H9 (cell line): ENCODE measurements at regions not wholly inside any gene's neighbourhood (a gene's known extent, or its start where the extent isn't known, plus 50 kb on each side); places are given as distances from the start of the nearest gene placed in this dataset.

Experiments
- DNase-seq: peaks from one replicate; pipeline ENCODE4 v3.0.0-alpha.2; 2017
- H2AFZ ChIP-seq: one replicate; pipeline ENCODE4 v1.6.1; 2013; ENCODE audit warnings: mild to moderate bottlenecking, low read length, control low read depth, moderate library complexity
- H2AK5ac ChIP-seq: 2 replicates; pipeline ENCODE4 v1.6.1; 2013; ENCODE audit warnings: low read length, control low read depth, mixed read lengths; ENCODE audit not compliant: insufficient read length
- H2BK120ac ChIP-seq: one replicate; pipeline ENCODE4 v1.6.1; 2013; ENCODE audit warnings: low read depth, mild to moderate bottlenecking, low read length, control low read depth, inconsistent platforms; ENCODE audit not compliant: poor library complexity, severe bottlenecking
- H2BK12ac ChIP-seq: 2 replicates; pipeline ENCODE4 v1.6.1; 2013; ENCODE audit warnings: low read length, control low read depth, mixed read lengths, low read depth; ENCODE audit not compliant: insufficient read length
- H2BK15ac ChIP-seq: 2 replicates; pipeline ENCODE4 v1.6.1; 2013; ENCODE audit warnings: low read depth, low read length, control low read depth
- H2BK20ac ChIP-seq: one replicate; pipeline ENCODE4 v1.6.1; 2013; ENCODE audit warnings: low read depth, mild to moderate bottlenecking, low read length, control low read depth, inconsistent platforms; ENCODE audit not compliant: poor library complexity, severe bottlenecking
- H2BK5ac ChIP-seq: 2 replicates; pipeline ENCODE4 v1.6.1; 2013; ENCODE audit warnings: low read length, control low read depth, mixed read lengths; ENCODE audit not compliant: insufficient read length
- H3K14ac ChIP-seq: 2 replicates; pipeline ENCODE4 v1.6.1; 2013; ENCODE audit warnings: low read length, control low read depth; ENCODE audit not compliant: insufficient read depth
- H3K18ac ChIP-seq: 2 replicates; pipeline ENCODE4 v1.6.1; 2013; ENCODE audit warnings: low read depth, mild to moderate bottlenecking, mixed read lengths, low read length, control low read depth; ENCODE audit not compliant: insufficient read length
- H3K23ac ChIP-seq: 2 replicates; pipeline ENCODE4 v1.6.1; 2013; ENCODE audit warnings: low read length, control low read depth, mixed read lengths, low read depth; ENCODE audit not compliant: insufficient read length
- H3K23me2 ChIP-seq: 2 replicates; pipeline ENCODE4 v1.6.1; 2013; ENCODE audit warnings: low read depth, mild to moderate bottlenecking, mixed read lengths, low read length, control low read depth; ENCODE audit not compliant: insufficient read length, poor library complexity, severe bottlenecking
- H3K27ac ChIP-seq: 2 replicates; pipeline ENCODE4 v1.5.1; 2013; ENCODE audit warnings: low read length, control low read depth, mixed read lengths, low read depth; ENCODE audit not compliant: insufficient read length
- H3K27me3 ChIP-seq: 2 replicates; pipeline ENCODE4 v1.6.1; 2013; ENCODE audit warnings: low read length, control low read depth, inconsistent platforms; ENCODE audit not compliant: insufficient read depth
- H3K4ac ChIP-seq: 2 replicates; pipeline ENCODE4 v1.6.1; 2013; ENCODE audit warnings: low read depth, mild to moderate bottlenecking, control low read depth, inconsistent platforms, low read length, moderate library complexity
- H3K4me1 ChIP-seq: 2 replicates; pipeline ENCODE4 v1.6.1; 2013; ENCODE audit warnings: low read length, control low read depth, inconsistent platforms; ENCODE audit not compliant: insufficient read depth
- H3K4me2 ChIP-seq: 2 replicates; pipeline ENCODE4 v1.6.1; 2013; ENCODE audit warnings: low read length, control low read depth, mixed read lengths; ENCODE audit not compliant: insufficient read length, insufficient read depth
- H3K56ac ChIP-seq: 2 replicates; pipeline ENCODE4 v1.6.1; 2013; ENCODE audit warnings: low read depth, mild to moderate bottlenecking, mixed read lengths, low read length, control low read depth; ENCODE audit not compliant: insufficient read length
- H3K79me1 ChIP-seq: 2 replicates; pipeline ENCODE4 v1.6.1; 2013; ENCODE audit warnings: low read depth, mild to moderate bottlenecking, moderate library complexity, low read length, control low read depth, inconsistent platforms; ENCODE audit not compliant: insufficient read depth, poor library complexity, severe bottlenecking
- H3K79me2 ChIP-seq: 2 replicates; pipeline ENCODE4 v1.6.1; 2013; ENCODE audit warnings: low read length, control low read depth, inconsistent platforms; ENCODE audit not compliant: insufficient read depth
- H3K9ac ChIP-seq: 2 replicates; pipeline ENCODE4 v1.6.1; 2013; ENCODE audit warnings: low read length, control low read depth, mixed read lengths; ENCODE audit not compliant: insufficient read length; ENCODE audit errors: extremely low read depth
- H3K9me3 ChIP-seq: one replicate; pipeline ENCODE4 v1.6.1; 2013; ENCODE audit warnings: low read depth, low read length, inconsistent platforms; ENCODE audit not compliant: control insufficient read depth
- H3T11ph ChIP-seq: one replicate; pipeline ENCODE4 v1.6.1; 2013; ENCODE audit warnings: mild to moderate bottlenecking, low read length, control low read depth, inconsistent platforms
- H4K20me1 ChIP-seq: one replicate; pipeline ENCODE4 v1.6.1; 2013; ENCODE audit not compliant: control insufficient read depth, insufficient read length, insufficient read depth
- H4K5ac ChIP-seq: 2 replicates; pipeline ENCODE4 v1.6.1; 2013; ENCODE audit warnings: low read depth, mild to moderate bottlenecking, mixed read lengths, low read length, control low read depth; ENCODE audit not compliant: insufficient read length
- H4K8ac ChIP-seq: replicated peaks from 2 replicates; pipeline ENCODE4 v1.6.1; 2013; ENCODE audit warnings: low read length, control low read depth, mixed read lengths, low read depth; ENCODE audit not compliant: insufficient read length
- H4K91ac ChIP-seq: 2 replicates; pipeline ENCODE4 v1.6.1; 2013; ENCODE audit warnings: low read depth, mild to moderate bottlenecking, moderate library complexity, mixed read lengths, low read length, control low read depth; ENCODE audit not compliant: insufficient read length
- H3K27ac Mint-ChIP-seq, 3 experiments: 2 replicates in 2 of 3; 3 replicates in 1 of 3; pipeline ENCODE4 v1.8.0; 2020 to 2021; ENCODE audit warnings: mixed read lengths in 3 of 3, mild to moderate bottlenecking in 1 of 3, moderate library complexity in 1 of 3
- H3K27me3 Mint-ChIP-seq: 2 replicates; pipeline ENCODE4 v1.8.0; 2021; ENCODE audit warnings: low read depth, mild to moderate bottlenecking, moderate library complexity, mixed read lengths
- H3K36me3 Mint-ChIP-seq, 3 experiments: 2 replicates in 2 of 3; 3 replicates in 1 of 3; pipeline ENCODE4 v1.8.0; 2020 to 2021; ENCODE audit warnings: low read depth in 3 of 3, mixed read lengths in 3 of 3; ENCODE audit not compliant: insufficient read depth in 1 of 3
- H3K4me1 Mint-ChIP-seq, 2 experiments: 2 replicates each; pipeline ENCODE4 v1.8.0; 2020; ENCODE audit warnings: mixed read lengths in 2 of 2
- H3K4me3 Mint-ChIP-seq, 2 experiments: 2 replicates in 1 of 2; 3 replicates in 1 of 2; pipeline ENCODE4 v1.8.0; 2020 to 2021; ENCODE audit warnings: mild to moderate bottlenecking in 2 of 2, mixed read lengths in 2 of 2, moderate library complexity in 1 of 2
- H3K9me3 Mint-ChIP-seq, 2 experiments: 2 replicates in 1 of 2; 3 replicates in 1 of 2; pipeline ENCODE4 v1.8.0; 2020; ENCODE audit warnings: mild to moderate bottlenecking in 2 of 2, mixed read lengths in 2 of 2, moderate library complexity in 1 of 2
- CTCF ChIP-seq: fragments of 200-600 bp; sonication (generic); conservative IDR thresholded peaks from 3 replicates; pipeline ENCODE4 v1.8.0; 2021; ENCODE audit warnings: antibody characterized with exemption, mild to moderate bottlenecking
- WGBS: extraction: QIAGEN DNeasy Blood & Tissue Kit; methylation state at CpG from one replicate; pipeline ENCODE4 v1.1.7; 2013; ENCODE audit warnings: missing lambda C conversion rate, low lambda C conversion rate, mixed read lengths; ENCODE audit not compliant: insufficient read length; ENCODE audit errors: extremely low coverage; 5-methylcytosine and 5-hydroxymethylcytosine counted together

DNA sequence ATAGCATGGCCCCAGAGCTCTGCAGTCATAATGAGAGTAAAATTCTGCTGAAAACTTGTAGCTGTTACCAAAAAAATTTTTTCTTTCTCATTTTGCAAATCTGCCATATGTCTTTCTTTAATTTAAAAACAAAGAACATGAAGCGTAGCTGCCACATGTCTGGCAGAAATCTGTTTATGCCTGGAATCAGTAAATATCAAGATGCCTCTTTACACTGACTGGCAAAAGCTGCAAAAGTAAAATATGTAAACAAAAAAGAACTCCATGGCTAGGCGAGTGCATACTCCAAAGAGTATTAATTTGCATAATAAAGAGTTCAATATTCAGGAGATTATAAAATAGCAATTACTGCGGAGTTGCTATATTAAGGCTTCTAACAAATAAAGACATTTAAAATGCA, 130.9 kb upstream of the SP8 start:
- no peak overlapping the region for H2BK15ac ChIP-seq
- no peaks in the 10 kb centered on the region for H4K20me1 ChIP-seq
- H3K4me1 ChIP-seq, result no peaks in the 10 kb centered on the region
- H3K23me2 ChIP-seq, result no peaks in the 10 kb centered on the region
- WGBS, result no CpG with 5 or more reads among the region's 3 CpGs
- H4K91ac ChIP-seq, result no peak overlapping the region
- no peak overlapping the region for H2BK120ac ChIP-seq
- no peak overlapping the region for H2BK5ac ChIP-seq
- Mint-ChIP-seq H3K4me3 (no peak overlapping the region), H3K27ac (no peak overlapping the region), H3K27me3 (no peaks in the 10 kb centered on the region), H3K36me3 (peaks cover 0 to 4% (median 0%) of the 10 kb centered on the region in 3 experiments; a peak in 1 of 7 replicates), H3K9me3 (peaks cover 0 to 7% of the 10 kb centered on the region in 2 experiments; a peak in 2 of 5 replicates), H3K4me1 (peaks cover 0 to 7% of the 10 kb centered on the region in 2 experiments; a peak in 2 of 4 replicates)
- no peak overlapping the region for H3K4ac ChIP-seq
- H3K18ac ChIP-seq, result no peak overlapping the region
- no peak overlapping the region for H2AK5ac ChIP-seq
- no peak overlapping the region for H3K4me2 ChIP-seq
- H3K9ac ChIP-seq, result no peak overlapping the region
- no peaks in the 10 kb centered on the region for H3K79me1 ChIP-seq
- TF ChIP-seq CTCF, result no peak
- H3K9me3 ChIP-seq, result no peaks in the 10 kb centered on the region
- H4K8ac ChIP-seq, result no peak overlapping the region
- no peaks in the 10 kb centered on the region for H3K27me3 ChIP-seq
- no peak overlapping the region for H3K56ac ChIP-seq
- no peak overlapping the region for H2BK12ac ChIP-seq
- DNase-seq, result no peak
- H3T11ph ChIP-seq, result no peak overlapping the region
- no peak overlapping the region for H2AFZ ChIP-seq
- H3K23ac ChIP-seq, result no peak overlapping the region
- H2BK20ac ChIP-seq, result no peak overlapping the region
- no peak overlapping the region for H3K14ac ChIP-seq
- no peak overlapping the region for H4K5ac ChIP-seq
- H3K27ac ChIP-seq, result no peak overlapping the region
- H3K79me2 ChIP-seq, result no peaks in the 10 kb centered on the region
